ENCODE measurements at regions not wholly inside any gene's neighbourhood (a gene's known extent, or its start where the extent isn't known, plus 50 kb on each side); places are given as distances from the start of the nearest gene placed in this dataset.
A peak's percentile ranks its signal among the peaks of the same experiment; 100 is the strongest.

DNA sequence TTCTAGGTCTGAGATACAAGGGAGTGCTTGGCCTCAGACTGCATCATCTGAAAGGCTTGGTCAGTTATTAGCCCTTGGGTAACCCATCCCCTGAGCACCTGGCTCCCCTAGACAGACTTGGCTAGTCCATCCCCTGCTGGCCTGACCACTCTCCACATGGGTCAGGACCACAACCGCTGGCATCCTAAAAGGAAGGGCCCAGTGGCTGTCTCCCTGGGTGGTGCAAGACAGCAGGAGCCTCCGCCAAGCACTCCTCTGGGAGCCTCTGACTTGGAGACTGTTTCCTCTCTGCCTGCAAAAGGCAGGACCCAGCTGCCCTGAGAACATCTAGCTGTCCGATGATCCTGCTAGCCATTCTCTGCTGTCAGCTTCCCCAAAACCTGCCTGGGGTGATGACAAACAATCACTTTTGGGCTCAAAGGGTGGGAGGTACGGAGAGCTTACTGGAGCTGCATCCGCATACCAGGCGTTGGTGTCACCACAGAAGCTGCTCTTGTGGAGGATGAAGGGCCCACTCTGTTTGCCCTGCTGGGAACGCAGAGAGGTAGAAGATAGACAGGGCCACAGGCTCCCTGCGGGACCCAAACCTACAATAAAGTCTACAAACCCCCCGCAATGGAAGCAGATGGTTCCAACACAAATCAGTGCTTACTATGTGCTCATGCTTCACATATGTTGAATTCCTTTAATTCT is 108.0 kb upstream of the PRR20G start:
- H3K4me1 Mint-ChIP-seq: peaks cover 28% of the 10 kb centered on the region
- no peaks in the 10 kb centered on the region for H3K27me3 Mint-ChIP-seq (ENCODE audit: low read depth)
- H3K4me3 Mint-ChIP-seq: peak overlapping the region; percentile 6; the same call in 1 of the 2 replicates
- peaks cover 14% of the 10 kb centered on the region for H3K9me3 Mint-ChIP-seq
- ChIA-PET POLR2A (interaction anchor here (1.1 kb wide), 1 partner anchor 9 kb away, joined by 3 read pairs; no protein-coding TSS in a partner anchor), CTCF (interaction anchor here (1.0 to 2.7 kb wide), 7 partner anchors 10 to 179 kb away, joined by 3 to 14 read pairs (median 4); no protein-coding TSS in a partner anchor)
- DNase-seq (ENCODE audit: low spot score) (no peak), ATAC-seq (peak; percentile 54)
- TF ChIP-seq, protein P1, sequence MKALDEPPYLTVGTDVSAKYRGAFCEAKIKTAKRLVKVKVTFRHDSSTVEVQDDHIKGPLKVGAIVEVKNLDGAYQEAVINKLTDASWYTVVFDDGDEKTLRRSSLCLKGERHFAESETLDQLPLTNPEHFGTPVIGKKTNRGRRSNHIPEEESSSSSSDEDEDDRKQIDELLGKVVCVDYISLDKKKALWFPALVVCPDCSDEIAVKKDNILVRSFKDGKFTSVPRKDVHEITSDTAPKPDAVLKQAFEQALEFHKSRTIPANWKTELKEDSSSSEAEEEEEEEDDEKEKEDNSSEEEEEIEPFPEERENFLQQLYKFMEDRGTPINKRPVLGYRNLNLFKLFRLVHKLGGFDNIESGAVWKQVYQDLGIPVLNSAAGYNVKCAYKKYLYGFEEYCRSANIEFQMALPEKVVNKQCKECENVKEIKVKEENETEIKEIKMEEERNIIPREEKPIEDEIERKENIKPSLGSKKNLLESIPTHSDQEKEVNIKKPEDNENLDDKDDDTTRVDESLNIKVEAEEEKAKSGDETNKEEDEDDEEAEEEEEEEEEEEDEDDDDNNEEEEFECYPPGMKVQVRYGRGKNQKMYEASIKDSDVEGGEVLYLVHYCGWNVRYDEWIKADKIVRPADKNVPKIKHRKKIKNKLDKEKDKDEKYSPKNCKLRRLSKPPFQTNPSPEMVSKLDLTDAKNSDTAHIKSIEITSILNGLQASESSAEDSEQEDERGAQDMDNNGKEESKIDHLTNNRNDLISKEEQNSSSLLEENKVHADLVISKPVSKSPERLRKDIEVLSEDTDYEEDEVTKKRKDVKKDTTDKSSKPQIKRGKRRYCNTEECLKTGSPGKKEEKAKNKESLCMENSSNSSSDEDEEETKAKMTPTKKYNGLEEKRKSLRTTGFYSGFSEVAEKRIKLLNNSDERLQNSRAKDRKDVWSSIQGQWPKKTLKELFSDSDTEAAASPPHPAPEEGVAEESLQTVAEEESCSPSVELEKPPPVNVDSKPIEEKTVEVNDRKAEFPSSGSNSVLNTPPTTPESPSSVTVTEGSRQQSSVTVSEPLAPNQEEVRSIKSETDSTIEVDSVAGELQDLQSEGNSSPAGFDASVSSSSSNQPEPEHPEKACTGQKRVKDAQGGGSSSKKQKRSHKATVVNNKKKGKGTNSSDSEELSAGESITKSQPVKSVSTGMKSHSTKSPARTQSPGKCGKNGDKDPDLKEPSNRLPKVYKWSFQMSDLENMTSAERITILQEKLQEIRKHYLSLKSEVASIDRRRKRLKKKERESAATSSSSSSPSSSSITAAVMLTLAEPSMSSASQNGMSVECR (CRISPR knock-in tag; IDR thresholded peaks at IDR 0.05; ENCODE audit: borderline replicate concordance): no peak
- TF ChIP-seq, protein P2, sequence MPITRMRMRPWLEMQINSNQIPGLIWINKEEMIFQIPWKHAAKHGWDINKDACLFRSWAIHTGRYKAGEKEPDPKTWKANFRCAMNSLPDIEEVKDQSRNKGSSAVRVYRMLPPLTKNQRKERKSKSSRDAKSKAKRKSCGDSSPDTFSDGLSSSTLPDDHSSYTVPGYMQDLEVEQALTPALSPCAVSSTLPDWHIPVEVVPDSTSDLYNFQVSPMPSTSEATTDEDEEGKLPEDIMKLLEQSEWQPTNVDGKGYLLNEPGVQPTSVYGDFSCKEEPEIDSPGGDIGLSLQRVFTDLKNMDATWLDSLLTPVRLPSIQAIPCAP (CRISPR knock-in tag; IDR thresholded peaks at IDR 0.05): no peak
- no peak for TF ChIP-seq GABPB1 (CRISPR knock-in tag; IDR thresholded peaks at IDR 0.05)
- TF ChIP-seq NFATC4 (CRISPR knock-in tag; IDR thresholded peaks at IDR 0.05): no peak
- TF ChIP-seq, protein P3, sequence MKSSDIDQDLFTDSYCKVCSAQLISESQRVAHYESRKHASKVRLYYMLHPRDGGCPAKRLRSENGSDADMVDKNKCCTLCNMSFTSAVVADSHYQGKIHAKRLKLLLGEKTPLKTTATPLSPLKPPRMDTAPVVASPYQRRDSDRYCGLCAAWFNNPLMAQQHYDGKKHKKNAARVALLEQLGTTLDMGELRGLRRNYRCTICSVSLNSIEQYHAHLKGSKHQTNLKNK (CRISPR knock-in tag; IDR thresholded peaks at IDR 0.05): no peak
- TF ChIP-seq, protein P4, sequence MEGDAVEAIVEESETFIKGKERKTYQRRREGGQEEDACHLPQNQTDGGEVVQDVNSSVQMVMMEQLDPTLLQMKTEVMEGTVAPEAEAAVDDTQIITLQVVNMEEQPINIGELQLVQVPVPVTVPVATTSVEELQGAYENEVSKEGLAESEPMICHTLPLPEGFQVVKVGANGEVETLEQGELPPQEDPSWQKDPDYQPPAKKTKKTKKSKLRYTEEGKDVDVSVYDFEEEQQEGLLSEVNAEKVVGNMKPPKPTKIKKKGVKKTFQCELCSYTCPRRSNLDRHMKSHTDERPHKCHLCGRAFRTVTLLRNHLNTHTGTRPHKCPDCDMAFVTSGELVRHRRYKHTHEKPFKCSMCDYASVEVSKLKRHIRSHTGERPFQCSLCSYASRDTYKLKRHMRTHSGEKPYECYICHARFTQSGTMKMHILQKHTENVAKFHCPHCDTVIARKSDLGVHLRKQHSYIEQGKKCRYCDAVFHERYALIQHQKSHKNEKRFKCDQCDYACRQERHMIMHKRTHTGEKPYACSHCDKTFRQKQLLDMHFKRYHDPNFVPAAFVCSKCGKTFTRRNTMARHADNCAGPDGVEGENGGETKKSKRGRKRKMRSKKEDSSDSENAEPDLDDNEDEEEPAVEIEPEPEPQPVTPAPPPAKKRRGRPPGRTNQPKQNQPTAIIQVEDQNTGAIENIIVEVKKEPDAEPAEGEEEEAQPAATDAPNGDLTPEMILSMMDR (IDR thresholded peaks at IDR 0.05): no peak
- no peak for TF ChIP-seq NR3C1 (CRISPR knock-in tag; conservative IDR thresholded peaks at IDR 0.05; ENCODE audit: low read depth)
- TF ChIP-seq GRHL2 (CRISPR knock-in tag; IDR thresholded peaks at IDR 0.05; ENCODE audit: insufficient replicate concordance, severe bottlenecking): no peak
- TF ChIP-seq, protein P5, sequence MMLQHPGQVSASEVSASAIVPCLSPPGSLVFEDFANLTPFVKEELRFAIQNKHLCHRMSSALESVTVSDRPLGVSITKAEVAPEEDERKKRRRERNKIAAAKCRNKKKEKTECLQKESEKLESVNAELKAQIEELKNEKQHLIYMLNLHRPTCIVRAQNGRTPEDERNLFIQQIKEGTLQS (CRISPR knock-in tag; conservative IDR thresholded peaks at IDR 0.05): no peak
- TF ChIP-seq, protein P6, sequence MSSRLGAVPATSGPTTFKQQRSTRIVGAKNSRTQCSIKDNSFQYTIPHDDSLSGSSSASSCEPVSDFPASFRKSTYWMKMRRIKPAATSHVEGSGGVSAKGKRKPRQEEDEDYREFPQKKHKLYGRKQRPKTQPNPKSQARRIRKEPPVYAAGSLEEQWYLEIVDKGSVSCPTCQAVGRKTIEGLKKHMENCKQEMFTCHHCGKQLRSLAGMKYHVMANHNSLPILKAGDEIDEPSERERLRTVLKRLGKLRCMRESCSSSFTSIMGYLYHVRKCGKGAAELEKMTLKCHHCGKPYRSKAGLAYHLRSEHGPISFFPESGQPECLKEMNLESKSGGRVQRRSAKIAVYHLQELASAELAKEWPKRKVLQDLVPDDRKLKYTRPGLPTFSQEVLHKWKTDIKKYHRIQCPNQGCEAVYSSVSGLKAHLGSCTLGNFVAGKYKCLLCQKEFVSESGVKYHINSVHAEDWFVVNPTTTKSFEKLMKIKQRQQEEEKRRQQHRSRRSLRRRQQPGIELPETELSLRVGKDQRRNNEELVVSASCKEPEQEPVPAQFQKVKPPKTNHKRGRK (CRISPR knock-in tag; IDR thresholded peaks at IDR 0.05; ENCODE audit: borderline replicate concordance): no peak
- no peak for TF ChIP-seq ZNF219 (CRISPR knock-in tag; IDR thresholded peaks at IDR 0.05; ENCODE audit: borderline replicate concordance)
- TF ChIP-seq ZNF671 (CRISPR knock-in tag; IDR thresholded peaks at IDR 0.05): no peak
- no peak for TF ChIP-seq SMAD3 (CRISPR knock-in tag; IDR thresholded peaks at IDR 0.05; ENCODE audit: borderline replicate concordance)
- H3K36me3 Mint-ChIP-seq: no peaks in the 10 kb centered on the region; the same call in 1 of the 2 replicates
- H3K27ac Mint-ChIP-seq: no peak overlapping the region; the same call in 1 of the 2 replicates

Measured in WTC11 (cell line).